Calu3 (cell line): ENCODE measurements at regions not wholly inside any gene's neighbourhood (a gene's known extent, or its start where the extent isn't known, plus 50 kb on each side); places are given as distances from the start of the nearest gene placed in this dataset.

Experiments
- BruUV-seq: library from RNA; stranded (reverse); fragments of 400-500 nt; replicated peaks from 2 replicates; lab custom pipeline; 2021; lab: Mats Ljungman, UMichigan
- CTCF ChIA-PET: fragments of 300-600 bp; sonication (Branson Sonifier 250); formaldehyde crosslinking; loops from one replicate; lab custom pipeline; 2022; ENCODE audit warnings: antibody characterized with exemption; lab: Charles Lee
- DNase-seq: peaks from one replicate; pipeline ENCODE4 v3.0.0; 2022
- H3K27ac Mint-ChIP-seq: one replicate; pipeline ENCODE4 v1.8.0; 2022; ENCODE audit warnings: mixed read lengths; ENCODE audit not compliant: unreplicated experiment
- H3K27me3 Mint-ChIP-seq: one replicate; pipeline ENCODE4 v1.8.0; 2022; ENCODE audit warnings: mixed read lengths; ENCODE audit not compliant: unreplicated experiment
- H3K36me3 Mint-ChIP-seq: one replicate; pipeline ENCODE4 v1.8.0; 2022; ENCODE audit warnings: mild to moderate bottlenecking, moderate library complexity, mixed read lengths; ENCODE audit not compliant: insufficient read depth, unreplicated experiment
- H3K4me1 Mint-ChIP-seq: one replicate; pipeline ENCODE4 v1.8.0; 2022; ENCODE audit warnings: mild to moderate bottlenecking, low read depth, mixed read lengths; ENCODE audit not compliant: unreplicated experiment
- H3K4me3 Mint-ChIP-seq: one replicate; pipeline ENCODE4 v1.8.0; 2022; ENCODE audit warnings: mild to moderate bottlenecking, low read depth, moderate library complexity, mixed read lengths; ENCODE audit not compliant: unreplicated experiment
- H3K9me3 Mint-ChIP-seq: one replicate; pipeline ENCODE4 v1.8.0; 2022; ENCODE audit warnings: low read depth, mixed read lengths; ENCODE audit not compliant: unreplicated experiment
- intact Hi-C: fragments of 100-400 bp; cut with micrococcal nuclease; formaldehyde crosslinking; loops from one replicate; pipeline ENCODE4 v1.10.0; 2022; ENCODE audit not compliant: unreplicated experiment
- TF ChIP-seq, protein P1 (sequence below): fragments of 200-600 bp; IDR thresholded peaks from one replicate; pipeline ENCODE4 v1.8.0; 2022; ENCODE audit warnings: antibody characterized with exemption; ENCODE audit not compliant: unreplicated experiment

DNA sequence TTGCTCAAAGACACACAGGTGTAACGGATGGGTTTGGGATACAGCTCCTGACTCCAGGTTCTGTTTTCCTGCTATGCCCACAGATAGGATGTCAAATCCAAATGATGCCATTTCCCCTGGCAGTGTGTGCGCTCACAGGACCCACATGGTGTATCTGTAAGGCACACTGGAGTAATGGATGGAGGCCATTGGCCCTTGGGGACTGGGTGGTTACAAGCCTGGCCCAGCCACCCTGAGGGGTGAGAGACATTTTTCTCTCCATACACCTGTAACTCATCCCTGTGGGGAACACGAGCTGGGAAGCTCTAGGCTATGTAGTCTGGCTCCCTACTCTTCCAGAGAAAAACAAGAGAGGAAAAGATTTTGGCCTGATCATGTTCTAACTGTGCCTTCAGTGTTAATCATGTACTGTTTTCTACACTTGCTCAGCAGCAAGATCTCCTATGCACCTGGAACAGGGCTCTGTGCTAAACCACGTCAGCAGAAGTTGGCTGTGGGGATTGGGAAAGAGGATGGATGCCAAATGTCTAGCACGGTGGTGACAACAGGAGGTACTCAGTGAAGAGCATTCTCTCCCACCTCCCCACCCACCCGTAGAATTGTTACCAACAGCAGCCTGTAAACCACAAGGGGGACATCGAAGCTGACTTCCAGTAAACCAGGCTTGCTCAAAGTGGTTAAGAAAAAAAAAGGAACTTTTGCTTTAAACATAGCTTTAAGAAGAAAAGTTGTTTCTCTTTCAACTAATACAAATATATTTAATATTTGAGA lies 237.0 kb downstream of the LACC1 start:
- H3K9me3 Mint-ChIP-seq, result no peaks in the 10 kb centered on the region
- intact Hi-C loops, result no loop called here
- no peaks in the 10 kb centered on the region for H3K4me1 Mint-ChIP-seq
- no peak overlapping the region for H3K27ac Mint-ChIP-seq
- CTCF ChIA-PET, result no interaction called here
- TF ChIP-seq, protein P1, sequence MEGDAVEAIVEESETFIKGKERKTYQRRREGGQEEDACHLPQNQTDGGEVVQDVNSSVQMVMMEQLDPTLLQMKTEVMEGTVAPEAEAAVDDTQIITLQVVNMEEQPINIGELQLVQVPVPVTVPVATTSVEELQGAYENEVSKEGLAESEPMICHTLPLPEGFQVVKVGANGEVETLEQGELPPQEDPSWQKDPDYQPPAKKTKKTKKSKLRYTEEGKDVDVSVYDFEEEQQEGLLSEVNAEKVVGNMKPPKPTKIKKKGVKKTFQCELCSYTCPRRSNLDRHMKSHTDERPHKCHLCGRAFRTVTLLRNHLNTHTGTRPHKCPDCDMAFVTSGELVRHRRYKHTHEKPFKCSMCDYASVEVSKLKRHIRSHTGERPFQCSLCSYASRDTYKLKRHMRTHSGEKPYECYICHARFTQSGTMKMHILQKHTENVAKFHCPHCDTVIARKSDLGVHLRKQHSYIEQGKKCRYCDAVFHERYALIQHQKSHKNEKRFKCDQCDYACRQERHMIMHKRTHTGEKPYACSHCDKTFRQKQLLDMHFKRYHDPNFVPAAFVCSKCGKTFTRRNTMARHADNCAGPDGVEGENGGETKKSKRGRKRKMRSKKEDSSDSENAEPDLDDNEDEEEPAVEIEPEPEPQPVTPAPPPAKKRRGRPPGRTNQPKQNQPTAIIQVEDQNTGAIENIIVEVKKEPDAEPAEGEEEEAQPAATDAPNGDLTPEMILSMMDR, result no peak
- no peaks in the 10 kb centered on the region for H3K27me3 Mint-ChIP-seq
- DNase-seq, result no peak
- H3K4me3 Mint-ChIP-seq, result no peak overlapping the region
- no peaks in the 10 kb centered on the region for H3K36me3 Mint-ChIP-seq
- no TSS peak for BruUV-seq

DNA sequence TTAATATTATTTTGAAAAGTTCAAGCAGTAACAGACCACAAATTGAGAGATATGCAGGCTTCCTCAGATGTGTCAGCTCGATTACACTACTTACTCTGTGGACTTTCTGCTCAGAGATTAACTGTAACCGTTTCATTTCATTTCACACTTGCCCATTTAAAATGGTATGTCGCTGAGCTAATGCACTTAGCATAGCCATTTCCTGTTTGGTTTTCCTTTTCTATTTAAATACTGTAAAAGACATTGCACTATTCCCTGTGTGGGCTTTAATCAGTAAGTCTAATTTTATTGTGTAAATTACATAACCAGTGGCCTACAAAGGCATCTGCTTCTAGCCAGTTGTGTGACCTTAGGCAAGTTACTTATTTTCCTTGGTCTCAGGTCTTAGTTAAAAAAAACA lies 237.6 kb downstream of the LACC1 start:
- H3K27ac Mint-ChIP-seq, result no peak overlapping the region

DNA sequence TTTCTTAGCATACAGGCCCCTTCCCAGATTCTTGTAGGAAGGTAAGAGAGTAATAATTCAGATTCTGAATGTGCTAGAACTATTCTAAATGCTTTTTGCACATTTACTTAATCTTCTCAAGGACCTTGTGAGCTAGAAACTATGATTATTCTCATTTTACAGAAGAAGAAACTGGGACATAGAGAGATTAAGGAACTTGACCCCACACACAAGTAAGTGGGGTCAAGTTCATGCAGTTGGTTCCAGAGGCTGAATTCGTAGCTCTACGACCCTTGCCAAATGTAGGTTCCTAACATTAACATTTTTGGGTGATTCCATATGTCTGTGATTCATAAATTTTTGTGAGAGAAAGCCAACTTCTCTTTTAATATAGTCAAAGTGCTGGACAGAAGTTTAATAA lies 238.1 kb downstream of the LACC1 start:
- DNase-seq, result no peak
- intact Hi-C loops, result no loop called here
- Mint-ChIP-seq H3K4me1 (no peaks in the 10 kb centered on the region), H3K27ac (no peak overlapping the region), H3K9me3 (no peaks in the 10 kb centered on the region), H3K36me3 (no peaks in the 10 kb centered on the region), H3K27me3 (no peaks in the 10 kb centered on the region), H3K4me3 (no peak overlapping the region)
- CTCF ChIA-PET, result no interaction called here
- TF ChIP-seq, protein P1, result no peak
- BruUV-seq, result no TSS peak

More for the DNA sequence above, 237.6 kb downstream of the LACC1 start:
- no TSS peak for BruUV-seq
- Mint-ChIP-seq H3K4me3 (no peak overlapping the region), H3K4me1 (no peaks in the 10 kb centered on the region), H3K9me3 (no peaks in the 10 kb centered on the region), H3K36me3 (no peaks in the 10 kb centered on the region), H3K27me3 (no peaks in the 10 kb centered on the region)
- DNase-seq, result no peak
- TF ChIP-seq, protein P1, result no peak
- intact Hi-C loops, result no loop called here
- CTCF ChIA-PET, result no interaction called here

DNA sequence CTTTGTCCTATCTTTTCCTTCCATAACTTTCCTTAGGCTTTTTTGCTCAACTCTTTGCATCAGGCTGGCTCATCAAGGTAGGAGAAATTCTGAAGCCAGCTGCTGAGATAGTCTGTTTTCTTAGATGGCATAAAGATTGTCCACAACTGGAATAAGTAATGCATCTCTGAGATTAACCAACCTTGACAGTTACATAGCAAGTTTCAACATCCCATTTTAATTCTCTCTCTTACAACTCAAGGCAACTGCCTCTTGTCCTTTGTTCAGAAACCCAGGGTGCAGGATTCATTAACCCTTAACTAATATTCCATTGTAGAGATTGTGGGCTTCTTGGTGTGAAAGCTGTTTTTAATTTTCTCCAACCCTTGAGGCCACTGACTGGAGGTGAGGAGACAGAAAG lies 239.2 kb downstream of the LACC1 start:
- CTCF ChIA-PET, result no interaction called here
- BruUV-seq, result no TSS peak
- H3K4me1 Mint-ChIP-seq, result no peaks in the 10 kb centered on the region
- no peak overlapping the region for H3K27ac Mint-ChIP-seq
- DNase-seq, result no peak
- intact Hi-C loops, result no loop called here
- TF ChIP-seq, protein P1, result no peak
- H3K9me3 Mint-ChIP-seq, result peaks cover 4% of the 10 kb centered on the region
- no peaks in the 10 kb centered on the region for H3K27me3 Mint-ChIP-seq
- H3K4me3 Mint-ChIP-seq, result no peak overlapping the region
- H3K36me3 Mint-ChIP-seq, result no peaks in the 10 kb centered on the region
